Prostate gland (tissue), 2 donors: ENCODE measurements at regions not wholly inside any gene's neighbourhood (a gene's known extent, or its start where the extent isn't known, plus 50 kb on each side); places are given as distances from the start of the nearest gene placed in this dataset.

ENCODE experiments used
- DNase-seq: peaks from one replicate; pipeline ENCODE4 v3.0.0-alpha.2; 2019; ENCODE audit warnings: low spot score
- H3K27ac ChIP-seq, 2 donors: fragments of 200-600 bp; sonication (generic); 2 replicates each; pipeline ENCODE4 v1.5.1; 2017 to 2019
- H3K27me3 ChIP-seq: fragments of 200-600 bp; sonication (generic); replicated peaks from 2 replicates; pipeline ENCODE4 v1.5.1; 2019; ENCODE audit not compliant: insufficient read depth
- H3K36me3 ChIP-seq, 2 donors: fragments of 200-600 bp; sonication (generic); 1 replicate in 1 of 2; 2 replicates in 1 of 2; pipeline versions ENCODE4 v1.5.1 to v1.8.1; 2017 to 2019
- H3K4me1 ChIP-seq: fragments of 200-600 bp; sonication (generic); replicated peaks from 2 replicates; pipeline ENCODE4 v1.5.1; 2019
- H3K4me3 ChIP-seq, 2 donors: fragments of 200-600 bp; sonication (generic); 2 replicates each; pipeline ENCODE4 v1.5.1; 2017 to 2019
- H3K9me3 ChIP-seq: fragments of 200-600 bp; sonication (generic); 2 replicates; pipeline ENCODE4 v1.5.1; 2017
- POLR2A ChIP-seq: fragments of 450-650 bp; IDR thresholded peaks from one replicate; pipeline ENCODE4 v1.6.1; 2016; ENCODE audit warnings: antibody characterized with exemption, mild to moderate bottlenecking
- POLR2AphosphoS5 ChIP-seq: sonication (generic); formaldehyde crosslinking; IDR thresholded peaks from one replicate; pipeline ENCODE4 v1.6.1; 2017; ENCODE audit warnings: antibody characterized with exemption
- WGBS: methylation state at CpG from one replicate; pipeline ENCODE4 v1.1.5; 2018; 5-methylcytosine and 5-hydroxymethylcytosine counted together
- intact Hi-C: fragments of 100-400 bp; cut with DNase I; formaldehyde crosslinking; loops from one replicate; pipeline ENCODE4 v1.14.2; 2022
- TF ChIP-seq, protein P1 (sequence below), 4 experiments: fragments of 200-600 bp in 2 of 4; fragments of 450-650 bp in 2 of 4; sonication (generic) in 2 of 4; IDR thresholded peaks; 1 replicate in 3 of 4; 2 replicates in 1 of 4; pipeline ENCODE4 v1.5.1; 2016 to 2019; ENCODE audit warnings: antibody characterized with exemption in 4 of 4, mild to moderate bottlenecking in 2 of 4, moderate library complexity in 2 of 4

DNA sequence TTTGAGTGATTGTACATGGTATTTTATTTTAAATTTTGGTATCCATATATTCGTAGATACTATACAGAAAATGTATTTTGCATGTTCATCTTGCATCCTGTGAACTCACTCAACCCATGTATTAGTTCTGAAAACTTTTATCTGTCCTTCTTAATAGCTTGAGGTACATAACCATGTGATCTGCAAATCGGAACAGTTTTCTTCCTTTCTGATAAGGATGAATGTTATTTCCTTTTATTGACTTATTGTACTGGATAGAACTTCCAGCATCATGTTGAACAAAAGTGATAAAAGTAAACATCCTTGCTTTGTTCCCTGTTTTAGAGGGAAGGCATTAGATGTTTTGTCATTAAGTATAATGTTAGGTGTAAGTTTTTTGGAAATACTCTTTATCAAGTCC, 554.7 kb downstream of the GALR1 start:
- no peaks in the 10 kb centered on the region for H3K9me3 ChIP-seq
- H3K27me3 ChIP-seq: no peaks in the 10 kb centered on the region
- no peak overlapping the region for H3K4me3 ChIP-seq
- DNase-seq: no peak
- intact Hi-C loops: no loop called here
- 70% methylated on average over 2 of the region's 2 CpGs for WGBS
- TF ChIP-seq, protein P1, sequence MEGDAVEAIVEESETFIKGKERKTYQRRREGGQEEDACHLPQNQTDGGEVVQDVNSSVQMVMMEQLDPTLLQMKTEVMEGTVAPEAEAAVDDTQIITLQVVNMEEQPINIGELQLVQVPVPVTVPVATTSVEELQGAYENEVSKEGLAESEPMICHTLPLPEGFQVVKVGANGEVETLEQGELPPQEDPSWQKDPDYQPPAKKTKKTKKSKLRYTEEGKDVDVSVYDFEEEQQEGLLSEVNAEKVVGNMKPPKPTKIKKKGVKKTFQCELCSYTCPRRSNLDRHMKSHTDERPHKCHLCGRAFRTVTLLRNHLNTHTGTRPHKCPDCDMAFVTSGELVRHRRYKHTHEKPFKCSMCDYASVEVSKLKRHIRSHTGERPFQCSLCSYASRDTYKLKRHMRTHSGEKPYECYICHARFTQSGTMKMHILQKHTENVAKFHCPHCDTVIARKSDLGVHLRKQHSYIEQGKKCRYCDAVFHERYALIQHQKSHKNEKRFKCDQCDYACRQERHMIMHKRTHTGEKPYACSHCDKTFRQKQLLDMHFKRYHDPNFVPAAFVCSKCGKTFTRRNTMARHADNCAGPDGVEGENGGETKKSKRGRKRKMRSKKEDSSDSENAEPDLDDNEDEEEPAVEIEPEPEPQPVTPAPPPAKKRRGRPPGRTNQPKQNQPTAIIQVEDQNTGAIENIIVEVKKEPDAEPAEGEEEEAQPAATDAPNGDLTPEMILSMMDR (IDR thresholded peaks at IDR 0.05): no peak
- TF ChIP-seq POLR2A: no peak
- no peaks in the 10 kb centered on the region for H3K36me3 ChIP-seq
- H3K4me1 ChIP-seq: no peaks in the 10 kb centered on the region
- no peak overlapping the region for H3K27ac ChIP-seq

DNA sequence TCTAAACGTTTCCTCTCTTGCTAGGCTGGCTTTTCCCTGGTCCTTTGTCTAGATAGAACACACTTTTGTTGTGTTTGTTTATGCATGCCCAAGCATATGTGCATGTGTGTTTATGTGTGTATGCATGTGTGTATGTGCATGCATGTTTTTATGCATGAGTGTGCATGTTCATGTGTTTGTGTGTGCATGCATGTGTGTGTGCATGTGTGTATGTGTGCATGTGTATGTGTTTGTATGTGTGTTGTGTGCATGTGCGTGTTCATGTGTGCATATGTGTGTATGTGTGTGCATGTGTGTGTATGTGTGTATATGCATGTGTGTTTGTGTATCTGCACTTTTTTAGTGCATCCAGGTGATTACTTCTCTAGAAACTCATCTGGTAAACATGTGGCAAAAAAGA, 558.0 kb downstream of the GALR1 start:
- no peak for DNase-seq

DNA sequence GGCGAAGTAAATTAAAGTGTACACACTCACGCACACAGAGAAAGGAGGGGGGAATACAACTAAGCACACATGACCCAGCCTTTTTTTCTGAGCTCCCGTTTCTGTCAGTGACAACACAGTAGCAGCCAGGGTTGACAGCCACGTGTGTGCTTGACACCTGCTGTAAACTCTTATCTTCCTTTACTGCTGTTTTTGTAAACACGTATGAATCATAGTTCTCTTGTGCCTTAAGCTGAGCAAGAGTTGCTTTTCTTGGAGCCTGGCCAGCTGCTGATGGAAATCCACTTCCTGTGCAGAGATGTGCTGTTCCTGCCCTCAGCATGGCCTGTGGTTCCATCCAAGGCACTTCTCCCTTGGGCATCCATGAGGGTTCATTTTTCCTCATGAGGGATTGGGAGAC, 561.9 kb downstream of the GALR1 start:
- intact Hi-C loops: no loop called here
- TF ChIP-seq POLR2AphosphoS5 (no peak), POLR2A (no peak)
- TF ChIP-seq, protein P1 (IDR thresholded peaks at IDR 0.05): no peak
- no peaks in the 10 kb centered on the region for H3K9me3 ChIP-seq
- no peaks in the 10 kb centered on the region for H3K27me3 ChIP-seq
- no peak for DNase-seq
- no peak overlapping the region for H3K27ac ChIP-seq
- no peak overlapping the region for H3K4me3 ChIP-seq
- no peaks in the 10 kb centered on the region for H3K4me1 ChIP-seq
- H3K36me3 ChIP-seq: no peaks in the 10 kb centered on the region
- WGBS: 22% methylated on average over 5 of the region's 5 CpGs

More for the DNA sequence above, 558.0 kb downstream of the GALR1 start:
- intact Hi-C loops: no loop called here
- WGBS: 66% methylated on average over 2 of the region's 2 CpGs
- Histone ChIP-seq H3K36me3 (no peaks in the 10 kb centered on the region), H3K27me3 (no peaks in the 10 kb centered on the region), H3K27ac (no peak overlapping the region), H3K4me3 (no peak overlapping the region), H3K4me1 (no peaks in the 10 kb centered on the region), H3K9me3 (no peaks in the 10 kb centered on the region)
- TF ChIP-seq, protein P1 (IDR thresholded peaks at IDR 0.05): no peak
- TF ChIP-seq POLR2AphosphoS5 (no peak), POLR2A (no peak)

DNA sequence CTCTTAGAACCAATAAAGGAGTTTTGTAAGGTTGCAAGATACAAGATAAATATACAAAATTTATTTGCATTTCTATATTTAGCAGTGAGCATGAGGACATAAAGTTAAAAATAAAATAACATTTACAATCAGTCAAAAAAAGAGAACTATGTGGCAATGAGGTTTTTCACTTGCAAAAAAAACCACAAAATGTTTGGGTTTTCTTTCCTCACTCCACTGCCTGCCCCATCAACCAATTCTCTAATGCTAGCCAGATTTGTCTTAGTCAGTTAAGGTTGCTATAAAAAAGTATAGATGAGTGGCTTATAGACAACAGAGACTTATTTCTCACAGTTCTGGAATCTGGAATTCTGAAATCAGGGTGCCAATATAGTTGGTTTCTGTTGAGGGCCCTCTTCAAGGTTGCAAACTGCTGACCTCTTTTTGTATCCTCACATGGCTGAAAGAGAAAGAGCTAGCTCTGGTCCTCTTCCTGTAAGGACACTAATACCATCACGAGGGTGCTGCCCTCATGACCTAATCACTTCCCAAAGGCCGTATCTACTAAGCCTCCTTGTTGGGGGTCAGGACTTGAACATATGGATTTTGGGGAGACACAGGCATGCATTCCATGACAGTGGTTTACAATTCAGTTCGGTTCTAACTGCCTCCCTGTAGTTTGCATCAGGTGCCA, 566.2 kb downstream of the GALR1 start:
- 84% methylated on average over 3 of the region's 3 CpGs for WGBS
- intact Hi-C loops: no loop called here
- no peaks in the 10 kb centered on the region for H3K4me1 ChIP-seq
- no peak overlapping the region for H3K27ac ChIP-seq
- DNase-seq: no peak
- H3K27me3 ChIP-seq: no peaks in the 10 kb centered on the region
- no peak for TF ChIP-seq POLR2AphosphoS5
- TF ChIP-seq POLR2A: no peak
- TF ChIP-seq, protein P1 (IDR thresholded peaks at IDR 0.05): no peak
- no peaks in the 10 kb centered on the region for H3K36me3 ChIP-seq
- H3K9me3 ChIP-seq: no peaks in the 10 kb centered on the region
- H3K4me3 ChIP-seq: no peak overlapping the region

DNA sequence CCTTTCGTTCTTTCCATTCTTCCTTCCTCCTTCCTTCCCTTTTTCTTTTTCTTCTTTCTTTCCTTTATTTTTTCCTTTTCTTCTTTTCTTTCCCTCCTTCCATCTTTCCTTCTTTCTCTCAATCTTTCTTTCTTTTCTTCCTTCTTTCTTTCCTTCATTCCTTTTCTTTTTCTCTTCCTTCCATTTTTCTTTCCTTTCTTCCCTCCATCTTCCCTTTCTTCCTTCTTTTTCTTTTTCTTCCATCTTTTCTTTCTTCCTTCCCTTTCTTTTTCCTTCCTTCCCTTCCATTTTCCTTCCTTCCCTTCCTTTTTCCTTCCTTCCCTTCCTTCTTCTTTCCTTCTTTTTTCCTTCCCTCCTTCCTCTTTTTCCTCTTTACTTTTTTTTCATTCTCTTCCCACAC, 568.7 kb downstream of the GALR1 start:
- Histone ChIP-seq H3K9me3 (no peaks in the 10 kb centered on the region), H3K27ac (no peak overlapping the region), H3K4me3 (no peak overlapping the region), H3K27me3 (no peaks in the 10 kb centered on the region), H3K4me1 (no peaks in the 10 kb centered on the region), H3K36me3 (no peaks in the 10 kb centered on the region)
- no peak for DNase-seq
- intact Hi-C loops: no loop called here
- TF ChIP-seq, protein P1 (IDR thresholded peaks at IDR 0.05): no peak
- TF ChIP-seq POLR2AphosphoS5 (no peak), POLR2A (no peak)
- WGBS: 97% methylated on average over 1 of the region's 1 CpG
